ENCODE measurements at regions not wholly inside any gene's neighbourhood (a gene's known extent, or its start where the extent isn't known, plus 50 kb on each side); places are given as distances from the start of the nearest gene placed in this dataset.

- DNase-seq: no peak
Measured at GRCh38 chr16:26729951-26730541, 336.7 kb upstream of the C16orf82 start.

DNA sequence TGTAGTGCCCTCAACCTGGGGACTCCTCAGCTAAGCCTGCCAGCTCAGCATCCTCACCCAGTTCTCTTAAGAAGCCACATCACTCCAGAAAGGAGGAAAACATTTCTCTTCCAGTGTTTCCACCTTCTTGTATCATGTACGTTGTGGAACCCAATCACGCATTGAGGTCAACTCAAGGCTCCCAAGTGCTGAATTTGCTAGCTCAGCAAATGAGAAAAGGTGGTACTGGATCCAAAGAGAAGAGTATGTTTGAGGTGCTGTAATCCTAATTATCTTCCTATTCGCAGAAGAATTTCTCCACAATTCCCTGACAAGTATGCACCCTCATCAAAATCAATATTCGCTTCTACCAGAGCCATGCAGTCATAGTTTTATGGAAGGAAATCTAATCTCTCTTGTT lies 335.0 kb upstream of the C16orf82 start:
- no peak for DNase-seq

GRCh38 chr16:26733710-26734109 lies 333.0 kb upstream of the C16orf82 start:
- no peak for DNase-seq

DNA sequence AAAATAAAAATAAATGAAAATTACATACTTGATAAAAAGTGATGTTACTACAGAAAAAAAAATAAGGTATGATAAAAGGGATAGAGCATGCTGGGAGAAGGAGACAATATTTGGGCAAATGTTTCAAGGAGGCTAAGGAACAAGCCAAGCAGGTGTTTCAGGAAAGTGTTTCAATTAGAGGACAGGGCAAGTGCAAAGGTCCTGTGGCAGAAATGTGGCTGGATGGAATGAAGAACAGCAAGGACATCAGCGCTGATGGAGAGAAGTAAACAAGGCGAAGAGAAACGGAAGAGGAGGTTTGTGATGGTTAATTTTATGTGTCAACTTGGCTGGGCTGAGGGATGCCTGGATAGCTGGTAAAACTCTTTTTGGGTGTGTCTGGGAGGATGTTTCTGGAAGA lies 331.2 kb upstream of the C16orf82 start:
- DNase-seq: no peak

DNA sequence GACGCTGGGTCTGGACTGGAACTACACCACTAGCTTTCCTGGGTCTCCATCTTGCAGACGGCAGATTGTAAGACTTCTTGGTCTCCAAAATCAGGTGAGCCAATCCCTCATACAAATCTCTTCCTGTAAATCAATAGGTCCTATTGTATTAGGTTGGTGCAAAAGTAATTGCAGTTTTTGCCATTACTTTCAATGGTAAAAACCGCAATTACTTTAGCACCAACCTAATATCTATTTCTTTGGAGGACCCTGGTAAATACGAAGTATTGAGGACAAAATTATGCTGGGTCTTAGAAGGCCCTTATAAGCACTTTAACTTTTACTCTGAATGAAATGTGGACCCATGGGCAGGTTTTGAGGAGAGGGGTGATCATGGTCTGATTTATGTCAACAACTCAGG lies 330.6 kb upstream of the C16orf82 start:
- DNase-seq: no peak

DNA sequence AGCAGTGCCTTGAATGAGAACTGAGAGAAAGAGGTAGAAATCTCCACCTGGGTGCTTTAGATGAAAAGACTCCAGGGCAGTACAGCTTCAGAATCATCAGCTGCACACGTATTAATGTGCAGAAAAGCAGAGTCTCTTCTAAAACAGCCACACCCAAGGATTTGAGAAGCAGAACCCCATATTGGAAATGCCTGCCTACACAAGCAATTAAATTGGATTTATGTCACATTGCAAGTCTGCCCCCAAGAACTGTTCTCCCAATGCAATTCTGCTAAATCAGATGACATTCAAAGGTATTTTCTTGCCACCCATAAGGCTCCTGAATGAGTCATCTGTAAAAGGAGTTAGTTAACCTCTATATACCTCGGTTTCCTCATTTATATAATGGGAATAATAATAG lies 326.0 kb upstream of the C16orf82 start:
- no peak for DNase-seq

- DNase-seq: no peak
Measured at GRCh38 chr16:26742040-26742439, 324.7 kb upstream of the C16orf82 start.

GRCh38 chr16:26744430-26744829 lies 322.3 kb upstream of the C16orf82 start:
- no peak for DNase-seq

- no peak for DNase-seq
Measured at GRCh38 chr16:26747760-26748159, 319.0 kb upstream of the C16orf82 start.

GRCh38 chr16:26749072-26749471 lies 317.7 kb upstream of the C16orf82 start:
- DNase-seq: no peak

DNA sequence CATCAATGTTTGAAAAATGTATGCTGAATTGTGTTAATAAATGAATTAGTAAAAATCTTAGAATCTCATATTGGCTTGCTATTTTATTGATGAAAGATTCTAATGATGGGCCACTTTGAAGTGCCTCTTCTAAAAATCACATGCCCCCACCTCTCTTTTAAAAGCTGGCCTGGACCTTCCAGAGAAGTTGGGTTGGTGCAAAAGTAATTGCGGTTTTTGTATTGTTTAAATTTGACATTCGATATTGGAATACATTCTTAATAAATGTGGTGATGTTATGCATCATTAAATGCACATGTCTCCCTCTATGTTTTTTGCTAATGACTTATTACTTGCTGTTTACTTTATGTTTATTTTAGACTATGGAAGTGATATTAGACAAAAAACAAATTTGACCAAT lies 314.6 kb upstream of the C16orf82 start:
- no peak for DNase-seq

- DNase-seq: no peak
Measured at GRCh38 chr16:26756633-26757032, 310.1 kb upstream of the C16orf82 start.

DNA sequence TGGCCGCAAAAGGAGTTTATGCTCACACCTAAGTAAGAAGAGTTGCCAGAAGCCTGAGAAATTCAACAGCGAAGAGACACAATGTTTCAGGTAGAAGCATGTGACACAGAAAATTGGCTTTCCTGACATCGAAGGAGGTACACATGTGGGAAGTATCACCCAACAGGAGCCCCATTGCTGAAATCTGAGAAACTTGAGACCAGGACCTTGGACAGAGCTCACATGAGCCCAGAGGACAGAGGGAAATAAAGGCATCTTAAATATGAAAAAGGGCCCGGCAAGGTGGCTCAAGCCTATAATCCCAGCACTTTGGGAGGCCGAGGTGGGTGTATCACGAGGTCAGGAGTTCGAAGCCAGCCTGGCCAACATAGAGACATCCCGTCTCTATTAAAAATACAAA lies 304.1 kb upstream of the C16orf82 start:
- DNase-seq: no peak

DNA sequence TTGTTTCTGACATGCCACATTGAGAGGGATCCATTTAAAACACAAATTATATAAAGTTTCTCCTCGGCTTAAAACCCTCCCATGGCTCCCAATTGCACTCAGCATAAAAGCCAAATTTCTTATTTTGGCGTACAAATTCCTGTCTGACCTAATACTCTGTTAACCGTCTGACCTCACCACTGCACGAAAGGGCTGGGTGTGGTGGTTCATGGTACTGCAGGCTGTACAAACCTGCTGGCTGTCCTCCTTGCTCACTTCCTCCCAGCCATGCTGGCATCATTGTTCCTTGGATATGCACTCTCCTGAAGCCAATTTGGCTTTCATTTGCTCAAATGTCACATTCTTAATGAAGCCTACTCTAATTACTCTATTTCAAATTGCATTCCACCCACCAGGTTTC lies 301.6 kb upstream of the C16orf82 start:
- no peak for DNase-seq

GRCh38 chr16:26768385-26769010 lies 298.2 kb upstream of the C16orf82 start:
- DNase-seq: no peak

DNA sequence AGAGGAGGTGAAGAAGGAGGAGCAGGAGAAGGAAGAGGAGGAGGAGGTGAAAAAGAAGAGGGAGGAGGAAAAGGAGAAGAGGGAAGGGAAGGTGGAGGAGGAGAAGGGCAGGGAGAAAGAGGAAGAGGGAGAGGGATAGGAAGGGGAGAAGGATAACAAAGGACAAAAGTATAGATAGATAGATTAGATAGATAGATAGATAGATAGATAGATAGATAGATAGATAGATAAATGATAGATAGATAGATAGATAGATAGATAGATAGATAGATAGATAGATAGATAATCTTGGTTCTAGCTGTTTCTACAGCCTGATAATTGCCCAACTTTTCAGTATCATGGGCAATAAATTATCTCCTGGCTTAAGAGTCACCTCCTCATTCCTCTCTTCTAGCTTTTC lies 296.2 kb upstream of the C16orf82 start:
- no peak for DNase-seq

DNA sequence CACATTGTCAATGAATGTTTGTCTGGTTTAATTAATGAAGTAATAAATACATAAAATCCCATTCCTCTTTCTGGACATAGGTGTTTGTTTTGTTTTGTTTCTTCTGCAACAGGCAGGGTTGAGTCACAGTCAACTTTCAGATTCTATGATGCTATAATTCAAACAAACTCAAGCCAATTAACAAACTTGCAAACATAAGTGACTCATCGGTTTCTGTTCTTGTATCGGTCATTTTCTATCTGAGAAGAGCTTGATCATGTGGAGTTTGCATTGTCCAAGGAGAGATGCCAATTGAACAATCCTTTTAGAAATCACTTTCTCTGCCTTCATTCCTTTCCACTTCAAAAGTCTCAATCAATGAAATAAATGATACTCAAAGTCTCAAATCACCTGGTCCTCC lies 294.2 kb upstream of the C16orf82 start:
- DNase-seq: no peak

- no peak for DNase-seq
Measured at GRCh38 chr16:26777821-26778220, 288.9 kb upstream of the C16orf82 start.

- no peak for DNase-seq
Measured at GRCh38 chr16:26787924-26788323, 278.8 kb upstream of the C16orf82 start.

DNA sequence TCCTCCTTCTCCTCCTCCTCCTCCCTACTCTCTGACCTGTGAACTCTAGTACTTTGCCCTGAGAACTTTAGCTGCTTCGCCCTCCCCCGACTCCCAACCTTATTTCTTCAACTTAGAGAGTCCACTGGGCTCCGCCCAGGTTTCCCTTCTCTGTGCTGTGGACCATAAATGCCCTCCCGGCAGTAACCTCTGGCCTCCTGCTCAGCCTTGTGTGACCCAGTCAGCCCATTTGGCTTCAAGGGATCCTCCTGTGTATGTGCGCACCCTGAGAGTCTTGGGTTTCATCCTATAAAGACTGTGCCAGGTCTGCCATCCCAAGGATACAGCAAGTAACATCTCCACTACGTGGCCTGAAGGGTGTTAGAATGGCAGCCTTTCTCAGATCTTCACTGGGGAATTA lies 275.6 kb upstream of the C16orf82 start:
- no peak for DNase-seq

- no peak for DNase-seq
Measured at GRCh38 chr16:26795184-26795583, 271.5 kb upstream of the C16orf82 start.

GRCh38 chr16:26801628-26802027 lies 265.1 kb upstream of the C16orf82 start:
- DNase-seq: no peak

DNA sequence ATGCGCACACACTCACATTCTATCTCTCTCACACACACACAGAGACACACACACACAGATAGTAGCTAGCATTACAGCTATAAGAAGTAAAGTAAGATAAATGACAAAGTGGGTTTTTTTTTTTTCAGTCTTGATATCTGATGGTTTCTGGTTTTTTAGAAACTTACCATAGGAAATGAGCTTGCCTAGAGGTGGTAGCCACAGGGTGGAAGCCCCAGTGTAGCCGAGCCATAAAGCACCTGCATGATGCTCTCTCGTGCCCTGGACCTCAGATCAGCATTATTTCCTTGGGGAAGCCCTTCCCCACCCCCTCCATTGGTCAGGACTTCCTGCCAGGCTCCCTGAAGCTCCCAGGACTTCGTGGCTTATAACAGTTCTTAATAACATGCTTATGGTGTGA lies 264.3 kb upstream of the C16orf82 start:
- DNase-seq: no peak

GRCh38 chr16:26802965-26803364 lies 263.8 kb upstream of the C16orf82 start:
- DNase-seq: no peak

- DNase-seq: no peak
Measured at GRCh38 chr16:26806657-26807056, 260.1 kb upstream of the C16orf82 start.
